ENCODE measurements at regions not wholly inside any gene's neighbourhood (a gene's known extent, or its start where the extent isn't known, plus 50 kb on each side); places are given as distances from the start of the nearest gene placed in this dataset.

DNA sequence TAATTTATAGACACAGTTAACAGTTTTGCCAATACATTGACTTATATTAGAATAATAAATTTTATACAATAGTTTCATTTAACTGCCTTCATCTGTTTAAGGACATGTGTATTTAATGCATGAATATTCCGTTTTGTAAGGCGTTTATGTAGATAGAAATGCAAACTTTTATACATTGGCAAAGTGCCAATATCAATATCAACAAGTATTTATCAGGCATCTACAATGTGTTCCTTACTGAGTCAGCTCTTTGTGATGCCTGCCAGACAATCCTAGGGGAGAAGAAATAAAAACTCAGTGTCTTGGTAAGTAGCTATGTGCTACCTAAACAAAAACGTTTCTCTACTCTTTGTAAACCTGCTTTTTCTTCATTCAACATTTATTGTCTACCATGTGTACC, 1142.2 kb downstream of the C4orf33 start:
- ATAC-seq (no peak), FAIRE-seq (no peak), DNase-seq (ENCODE audit: low read depth, low spot score) (no peak)
- H4K20me1 ChIP-seq (ENCODE audit: control insufficient read depth, insufficient read depth) = no peaks in the 10 kb centered on the region
- SMC1A ChIA-PET (ENCODE audit: uncharacterized antibody, unreplicated experiment) = interaction anchor here (0.6 to 1.1 kb wide), 3 partner anchors 9 to 215 kb away, joined by 3 read pairs; no protein-coding TSS in a partner anchor
- CTCF ChIA-PET = interaction anchor here (0.7 to 0.8 kb wide), 2 partner anchors 17 to 341 kb away, joined by 3 read pairs; no protein-coding TSS in a partner anchor
- no peak for TF ChIP-seq ZNF217 (IDR thresholded peaks at IDR 0.05)
- TF ChIP-seq, protein P1, sequence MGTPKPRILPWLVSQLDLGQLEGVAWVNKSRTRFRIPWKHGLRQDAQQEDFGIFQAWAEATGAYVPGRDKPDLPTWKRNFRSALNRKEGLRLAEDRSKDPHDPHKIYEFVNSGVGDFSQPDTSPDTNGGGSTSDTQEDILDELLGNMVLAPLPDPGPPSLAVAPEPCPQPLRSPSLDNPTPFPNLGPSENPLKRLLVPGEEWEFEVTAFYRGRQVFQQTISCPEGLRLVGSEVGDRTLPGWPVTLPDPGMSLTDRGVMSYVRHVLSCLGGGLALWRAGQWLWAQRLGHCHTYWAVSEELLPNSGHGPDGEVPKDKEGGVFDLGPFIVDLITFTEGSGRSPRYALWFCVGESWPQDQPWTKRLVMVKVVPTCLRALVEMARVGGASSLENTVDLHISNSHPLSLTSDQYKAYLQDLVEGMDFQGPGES (IDR thresholded peaks at IDR 0.05) = no peak
- no peak for TF ChIP-seq ZBED1 (IDR thresholded peaks at IDR 0.05; ENCODE audit: borderline replicate concordance)
- no peak for TF ChIP-seq PML (IDR thresholded peaks at IDR 0.05; ENCODE audit: low read length)
- intact Hi-C loops (cut with micrococcal nuclease; ENCODE audit: unreplicated experiment) = no loop called here
- POLR2A ChIA-PET = no interaction called here
- in situ Hi-C loops (cut with MboI) = no loop called here
- no peak overlapping the region for H3K4me2 ChIP-seq (ENCODE audit: control insufficient read depth, insufficient read depth)
- no peaks in the 10 kb centered on the region for H3K79me2 ChIP-seq (ENCODE audit: control insufficient read depth, insufficient read depth, low read length)
- RAD21 ChIA-PET (ENCODE audit: unreplicated experiment) = no interaction called here
- no TSS peak for BruUV-seq (replicated peaks)
- no peak overlapping the region for H2AFZ ChIP-seq (ENCODE audit: control insufficient read depth, low read depth, low read length)
- H3K9ac ChIP-seq (ENCODE audit: control insufficient read depth, insufficient read depth, low read length) = no peak overlapping the region
- no peaks in the 10 kb centered on the region for H3K27me3 ChIP-seq (replicated peaks in 1 of 2; ENCODE audit: control insufficient read depth in 2 of 2, insufficient read depth in 2 of 2, low read length in 1 of 2)
- H3K4me3 ChIP-seq = no peak overlapping the region
- WGBS (ENCODE audit: insufficient coverage, insufficient replicate concordance, low lambda C conversion rate, missing lambda C conversion rate) = 3% methylated on average over 3 of the region's 3 CpGs
- H3K9me3 ChIP-seq (replicated peaks; ENCODE audit: control insufficient read depth, insufficient read depth, low read length) = no peaks in the 10 kb centered on the region
- H3K4me1 ChIP-seq (ENCODE audit: control insufficient read depth, insufficient read depth, low read length) = no peaks in the 10 kb centered on the region
- H3K36me3 ChIP-seq (ENCODE audit: control insufficient read depth in 2 of 2, insufficient read depth in 2 of 2, low read length in 1 of 2) = no peaks in the 10 kb centered on the region
- H3K27ac ChIP-seq (ENCODE audit: control insufficient read depth, insufficient read depth) = no peak overlapping the region

DNA sequence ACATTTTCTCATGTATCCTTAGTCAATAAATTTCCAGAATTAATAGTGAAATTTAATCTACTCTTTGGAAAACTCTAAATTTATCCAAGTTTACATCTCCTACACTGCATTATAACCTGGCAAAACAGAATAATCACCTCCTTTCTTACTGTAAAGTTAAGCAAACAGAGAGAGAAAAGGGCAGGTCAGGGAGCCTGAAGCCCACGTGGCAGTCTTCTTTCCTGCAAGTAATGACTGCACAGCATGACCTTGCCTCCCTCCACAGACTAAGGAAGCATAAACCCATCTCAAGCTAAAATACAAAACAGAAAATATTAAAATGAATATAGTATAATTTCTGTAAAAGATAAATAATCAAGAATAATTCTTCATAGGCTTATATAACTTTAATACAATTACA, 1153.0 kb downstream of the C4orf33 start:
- CTCF ChIA-PET = no interaction called here
- in situ Hi-C loops (cut with MboI) = no loop called here
- H3K36me3 ChIP-seq (ENCODE audit: control insufficient read depth in 2 of 2, insufficient read depth in 2 of 2, low read length in 1 of 2) = no peaks in the 10 kb centered on the region
- no peaks in the 10 kb centered on the region for H4K20me1 ChIP-seq (ENCODE audit: control insufficient read depth, insufficient read depth)
- H3K79me2 ChIP-seq (ENCODE audit: control insufficient read depth, insufficient read depth, low read length) = no peaks in the 10 kb centered on the region
- H3K4me3 ChIP-seq = no peak overlapping the region
- H3K27ac ChIP-seq (ENCODE audit: control insufficient read depth, insufficient read depth) = no peak overlapping the region
- no peak overlapping the region for H2AFZ ChIP-seq (ENCODE audit: control insufficient read depth, low read depth, low read length)
- H3K9me3 ChIP-seq (replicated peaks; ENCODE audit: control insufficient read depth, insufficient read depth, low read length) = no peaks in the 10 kb centered on the region
- no TSS peak for BruUV-seq (replicated peaks)
- POLR2A ChIA-PET = no interaction called here
- no peak overlapping the region for H3K9ac ChIP-seq (ENCODE audit: control insufficient read depth, insufficient read depth, low read length)
- TF ChIP-seq RAD51 (IDR thresholded peaks at IDR 0.05) = no peak
- TF ChIP-seq, protein P2, sequence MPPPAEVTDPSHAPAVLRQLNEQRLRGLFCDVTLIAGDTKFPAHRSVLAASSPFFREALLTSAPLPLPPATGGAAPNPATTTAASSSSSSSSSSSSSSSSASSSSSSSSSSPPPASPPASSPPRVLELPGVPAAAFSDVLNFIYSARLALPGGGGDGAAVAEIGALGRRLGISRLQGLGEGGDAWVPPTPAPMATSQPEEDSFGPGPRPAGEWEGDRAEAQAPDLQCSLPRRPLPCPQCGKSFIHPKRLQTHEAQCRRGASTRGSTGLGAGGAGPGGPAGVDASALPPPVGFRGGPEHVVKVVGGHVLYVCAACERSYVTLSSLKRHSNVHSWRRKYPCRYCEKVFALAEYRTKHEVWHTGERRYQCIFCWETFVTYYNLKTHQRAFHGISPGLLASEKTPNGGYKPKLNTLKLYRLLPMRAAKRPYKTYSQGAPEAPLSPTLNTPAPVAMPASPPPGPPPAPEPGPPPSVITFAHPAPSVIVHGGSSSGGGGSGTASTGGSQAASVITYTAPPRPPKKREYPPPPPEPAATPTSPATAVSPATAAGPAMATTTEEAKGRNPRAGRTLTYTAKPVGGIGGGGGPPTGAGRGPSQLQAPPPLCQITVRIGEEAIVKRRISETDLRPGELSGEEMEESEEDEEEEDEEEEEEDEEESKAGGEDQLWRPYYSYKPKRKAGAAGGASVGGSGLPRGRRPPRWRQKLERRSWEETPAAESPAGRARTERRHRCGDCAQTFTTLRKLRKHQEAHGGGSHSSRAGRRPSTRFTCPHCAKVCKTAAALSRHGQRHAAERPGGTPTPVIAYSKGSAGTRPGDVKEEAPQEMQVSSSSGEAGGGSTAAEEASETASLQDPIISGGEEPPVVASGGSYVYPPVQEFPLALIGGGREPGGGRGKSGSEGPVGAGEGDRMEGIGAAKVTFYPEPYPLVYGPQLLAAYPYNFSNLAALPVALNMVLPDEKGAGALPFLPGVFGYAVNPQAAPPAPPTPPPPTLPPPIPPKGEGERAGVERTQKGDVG (CRISPR knock-in tag; IDR thresholded peaks at IDR 0.05) = no peak
- no peak overlapping the region for H3K4me2 ChIP-seq (ENCODE audit: control insufficient read depth, insufficient read depth)
- ATAC-seq = no peak
- H3K27me3 ChIP-seq (replicated peaks in 1 of 2; ENCODE audit: control insufficient read depth in 2 of 2, insufficient read depth in 2 of 2, low read length in 1 of 2) = no peaks in the 10 kb centered on the region
- RAD21 ChIA-PET (ENCODE audit: unreplicated experiment) = no interaction called here
- DNase-seq (ENCODE audit: low read depth, low spot score) = no peak
- SMC1A ChIA-PET (ENCODE audit: uncharacterized antibody, unreplicated experiment) = no interaction called here
- no peaks in the 10 kb centered on the region for H3K4me1 ChIP-seq (ENCODE audit: control insufficient read depth, insufficient read depth, low read length)
- intact Hi-C loops (cut with micrococcal nuclease; ENCODE audit: unreplicated experiment) = no loop called here
- FAIRE-seq = no peak
- 0% methylated on average over 1 of the region's 1 CpG for WGBS (ENCODE audit: insufficient coverage, insufficient replicate concordance, low lambda C conversion rate, missing lambda C conversion rate)

All from GM12878 (cell line).